NCI-H446 (cell line): ENCODE measurements at regions not wholly inside any gene's neighbourhood (a gene's known extent, or its start where the extent isn't known, plus 50 kb on each side); places are given as distances from the start of the nearest gene placed in this dataset.
"Not testable (repeated sequence)": the region's sequence is repeated elsewhere in the genome, so short reads cannot be mapped to it uniquely, and the experiment has no call there.

ENCODE experiments used
- DNase-seq, 2 experiments: peaks; one replicate each; lab custom pipeline; 2025; lab: John Stamatoyannopoulos, UW

GRCh38 chr15:77877869-77878577 lies 199.5 kb downstream of the TBC1D2B start:
- no peak for DNase-seq

DNA sequence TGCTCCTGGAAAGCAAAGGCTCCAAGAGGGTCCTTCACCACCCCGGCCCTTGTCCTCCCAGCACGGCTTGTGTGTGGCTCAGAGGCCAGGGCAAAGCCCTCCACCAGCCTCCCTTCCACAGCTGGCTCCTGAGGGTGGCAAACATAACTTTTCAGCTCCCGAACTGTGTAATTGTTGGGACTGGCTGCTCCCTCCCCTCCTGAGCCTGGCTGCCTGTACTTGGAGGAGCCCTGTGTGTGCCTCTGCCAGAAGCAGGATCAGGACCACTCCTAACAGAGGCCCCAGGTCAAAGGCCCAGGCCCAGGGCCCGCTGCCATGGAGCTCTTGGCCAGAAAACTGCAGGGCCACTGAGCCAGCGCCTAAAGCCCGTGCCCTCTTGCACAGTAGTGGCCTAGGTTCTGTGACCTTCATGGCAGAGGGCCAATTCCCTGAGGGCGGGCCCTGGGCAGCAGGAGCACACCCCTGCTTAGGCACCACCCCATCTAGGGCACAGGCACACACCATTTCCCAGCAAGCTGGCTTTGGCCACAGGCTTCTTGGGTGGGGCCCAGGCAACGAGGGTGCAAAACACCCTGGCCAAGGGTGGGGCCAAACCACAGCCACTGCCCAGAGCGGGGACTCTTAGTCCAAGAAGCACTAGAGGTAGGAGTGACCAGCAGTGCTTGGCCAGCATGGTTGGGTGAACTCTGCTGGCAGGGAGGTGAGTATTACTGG lies 201.2 kb downstream of the TBC1D2B start:
- DNase-seq, result not testable (repeated sequence)

GRCh38 chr15:77875066-77875721 lies 202.3 kb downstream of the TBC1D2B start:
- DNase-seq, result peak; percentile 26 to 75

GRCh38 chr15:77874063-77874462 lies 203.4 kb downstream of the TBC1D2B start:
- no peak for DNase-seq

- not testable (repeated sequence) for DNase-seq
Observed at GRCh38 chr15:77872521-77873425, 204.7 kb downstream of the TBC1D2B start.

DNA sequence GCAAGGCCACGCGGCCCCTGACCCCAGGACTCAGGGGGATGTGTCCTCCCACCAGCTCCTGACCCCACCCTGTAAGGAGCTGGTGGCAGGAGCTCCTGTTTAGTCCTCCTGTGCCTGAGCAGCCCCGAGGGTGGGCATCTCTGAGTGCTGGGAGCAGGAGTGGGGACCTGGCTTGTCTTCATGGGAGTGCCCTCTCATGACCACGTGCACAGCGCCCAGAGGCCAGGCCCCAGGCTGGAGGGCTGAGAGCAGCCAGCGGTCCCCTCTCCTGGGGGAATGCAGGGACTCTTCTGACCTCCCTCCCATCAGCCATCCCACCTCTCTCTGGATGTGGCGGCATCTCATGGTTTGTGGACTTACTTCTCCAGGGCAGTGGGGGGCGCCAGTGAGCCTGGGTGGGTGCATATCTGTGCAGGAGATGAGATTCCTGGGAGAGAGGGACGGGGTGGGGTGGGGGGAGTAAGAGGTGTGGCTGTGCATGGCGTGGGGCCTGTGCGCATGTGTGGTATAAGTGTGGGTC lies 205.6 kb downstream of the TBC1D2B start:
- DNase-seq, result no peak

- peak in 1 of 2 experiments; percentile 23 for DNase-seq
Observed at GRCh38 chr15:77870195-77871065, 207.1 kb downstream of the TBC1D2B start.

DNA sequence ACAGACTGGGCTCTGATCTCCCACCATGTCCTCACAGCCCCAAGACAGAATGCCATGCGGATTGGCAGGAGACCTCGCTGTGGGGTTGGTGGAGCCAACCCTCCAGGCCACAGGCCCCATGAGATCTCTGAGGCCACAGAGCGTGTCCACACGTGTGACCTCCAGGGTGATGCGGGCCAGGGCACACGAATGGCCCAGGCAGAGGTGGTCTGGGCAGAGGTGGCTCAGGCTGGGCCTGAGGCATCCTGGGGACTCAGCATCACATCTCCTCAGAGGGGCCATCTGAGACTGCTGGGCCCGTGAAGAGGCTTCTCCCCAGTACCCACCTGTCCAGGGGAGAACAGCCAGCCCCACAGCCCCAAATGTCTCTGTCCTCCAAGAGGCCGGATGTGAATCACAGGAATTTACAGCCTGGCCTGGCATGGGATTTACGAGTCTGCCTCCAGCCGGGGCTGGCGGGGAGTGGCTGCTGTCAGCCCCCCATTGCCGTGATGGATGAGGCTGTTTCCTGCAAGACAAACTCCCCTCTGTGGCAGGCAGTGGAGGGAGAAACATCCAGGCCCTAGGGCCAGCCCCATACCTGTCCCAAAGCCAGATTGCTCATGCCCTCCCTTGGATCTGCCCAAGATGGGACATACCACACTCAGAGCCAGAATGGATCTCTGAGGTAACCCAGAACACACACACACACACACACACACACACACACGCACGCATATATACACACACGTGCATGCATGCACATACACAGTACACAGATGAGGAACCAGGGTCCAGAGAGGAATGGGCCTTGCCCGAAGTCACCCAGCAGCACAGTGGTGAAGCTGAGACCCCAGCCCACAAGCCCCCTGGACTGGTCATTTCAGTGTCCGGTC lies 208.3 kb downstream of the TBC1D2B start:
- DNase-seq, result no peak

- DNase-seq, result not testable (repeated sequence)
Observed at GRCh38 chr15:77868048-77868629, 209.4 kb downstream of the TBC1D2B start.

DNA sequence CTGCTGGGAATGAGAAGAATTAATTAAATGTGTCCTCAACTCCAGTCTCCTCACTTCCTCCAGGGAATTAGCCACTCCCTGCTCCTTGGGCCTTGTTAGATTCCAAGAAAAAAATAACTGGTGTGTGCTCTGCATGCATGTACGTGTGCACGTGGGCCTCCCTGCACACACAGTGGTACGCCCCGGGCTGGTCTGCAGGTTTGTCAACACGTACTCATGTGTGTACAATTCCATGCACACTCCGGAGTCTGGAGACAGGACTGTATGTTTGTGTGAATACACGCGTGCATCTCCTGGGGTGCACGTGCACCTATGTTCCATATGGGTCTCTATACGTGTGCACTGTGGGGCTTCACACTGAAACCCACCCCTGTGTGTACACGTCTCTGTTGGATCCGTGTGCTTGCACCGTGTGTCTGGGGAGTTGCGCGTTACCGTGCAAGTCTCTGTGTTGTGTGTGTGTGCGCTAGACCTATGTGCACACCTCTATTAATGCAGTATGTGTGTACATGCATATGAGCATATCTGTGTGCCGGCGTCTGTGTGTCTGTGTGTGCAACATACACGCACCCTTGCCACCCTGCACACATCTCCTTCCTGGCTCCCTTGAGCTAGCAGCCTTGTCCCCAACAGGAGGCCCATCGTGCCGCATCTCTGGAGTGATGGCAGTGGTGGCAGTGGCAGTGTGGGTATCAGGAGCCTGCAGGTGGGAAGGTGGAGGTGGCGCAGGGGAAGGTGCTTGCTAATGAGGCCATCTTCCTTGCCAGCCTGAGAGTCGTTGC lies 210.1 kb downstream of the TBC1D2B start:
- no peak for DNase-seq

GRCh38 chr15:77866596-77867125 lies 210.8 kb downstream of the TBC1D2B start:
- DNase-seq, result no peak

DNA sequence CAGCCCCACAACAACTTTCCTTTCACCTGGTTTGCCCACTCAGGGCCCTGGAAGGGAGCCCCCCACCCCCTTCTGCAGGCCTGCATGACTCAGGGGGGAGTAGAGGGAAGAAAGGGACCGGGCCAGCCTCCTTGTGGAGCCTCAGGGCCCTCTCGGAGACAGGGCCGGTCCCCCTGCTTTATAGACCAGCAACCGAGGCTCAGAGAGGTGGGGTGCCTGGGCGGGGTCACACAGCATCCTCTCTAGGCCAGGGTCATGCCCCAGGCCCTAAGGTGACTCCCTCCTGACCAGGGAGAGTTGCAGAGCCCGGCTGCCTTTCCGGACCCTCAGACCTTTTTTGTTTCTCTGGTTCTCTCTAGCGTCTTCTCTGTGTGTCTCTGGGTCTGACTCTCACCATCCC lies 211.3 kb downstream of the TBC1D2B start:
- DNase-seq, result no peak

- no peak for DNase-seq
Observed at GRCh38 chr15:77865701-77866100, 211.8 kb downstream of the TBC1D2B start.

GRCh38 chr15:77865106-77865610 lies 212.4 kb downstream of the TBC1D2B start:
- DNase-seq, result no peak

GRCh38 chr15:77864211-77865105 lies 213.1 kb downstream of the TBC1D2B start:
- no peak for DNase-seq

GRCh38 chr15:77863491-77864105 lies 213.9 kb downstream of the TBC1D2B start:
- no peak for DNase-seq
